Breast epithelium (tissue), 3 donors: ENCODE measurements at regions not wholly inside any gene's neighbourhood (a gene's known extent, or its start where the extent isn't known, plus 50 kb on each side); places are given as distances from the start of the nearest gene placed in this dataset.

ENCODE experiments used
- POLR2A ChIP-seq: fragments of 450-650 bp; IDR thresholded peaks from one replicate; pipeline ENCODE4 v1.6.1; 2016; ENCODE audit warnings: antibody characterized with exemption, mild to moderate bottlenecking, moderate library complexity
- TF ChIP-seq, protein P1 (sequence below), 3 donors: fragments of 450-650 bp; IDR thresholded peaks; one replicate each; pipeline ENCODE4 v1.5.1; 2016 to 2017; ENCODE audit warnings: antibody characterized with exemption in 3 of 3, mild to moderate bottlenecking in 3 of 3, moderate library complexity in 3 of 3

DNA sequence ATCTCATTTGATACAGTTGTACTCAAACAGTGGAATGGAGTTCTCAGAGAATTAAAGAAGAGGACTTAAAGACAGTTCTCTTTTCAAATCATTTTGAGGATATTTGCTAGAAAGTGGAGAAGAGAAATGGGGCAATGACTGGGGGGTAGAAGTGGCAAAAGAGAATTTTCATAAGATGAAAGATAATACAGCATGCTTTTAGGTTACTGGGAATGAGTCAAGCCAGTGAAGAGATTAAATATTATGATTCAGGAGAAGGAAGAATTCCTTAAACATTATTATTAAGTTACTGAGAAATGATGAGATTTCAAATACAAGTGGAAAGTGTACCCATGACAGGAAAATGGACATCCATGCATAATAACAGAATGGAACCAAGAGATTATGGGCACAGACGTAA lies 219.0 kb upstream of the DKK2 start:
- TF ChIP-seq POLR2A, result no peak
- TF ChIP-seq, protein P1, sequence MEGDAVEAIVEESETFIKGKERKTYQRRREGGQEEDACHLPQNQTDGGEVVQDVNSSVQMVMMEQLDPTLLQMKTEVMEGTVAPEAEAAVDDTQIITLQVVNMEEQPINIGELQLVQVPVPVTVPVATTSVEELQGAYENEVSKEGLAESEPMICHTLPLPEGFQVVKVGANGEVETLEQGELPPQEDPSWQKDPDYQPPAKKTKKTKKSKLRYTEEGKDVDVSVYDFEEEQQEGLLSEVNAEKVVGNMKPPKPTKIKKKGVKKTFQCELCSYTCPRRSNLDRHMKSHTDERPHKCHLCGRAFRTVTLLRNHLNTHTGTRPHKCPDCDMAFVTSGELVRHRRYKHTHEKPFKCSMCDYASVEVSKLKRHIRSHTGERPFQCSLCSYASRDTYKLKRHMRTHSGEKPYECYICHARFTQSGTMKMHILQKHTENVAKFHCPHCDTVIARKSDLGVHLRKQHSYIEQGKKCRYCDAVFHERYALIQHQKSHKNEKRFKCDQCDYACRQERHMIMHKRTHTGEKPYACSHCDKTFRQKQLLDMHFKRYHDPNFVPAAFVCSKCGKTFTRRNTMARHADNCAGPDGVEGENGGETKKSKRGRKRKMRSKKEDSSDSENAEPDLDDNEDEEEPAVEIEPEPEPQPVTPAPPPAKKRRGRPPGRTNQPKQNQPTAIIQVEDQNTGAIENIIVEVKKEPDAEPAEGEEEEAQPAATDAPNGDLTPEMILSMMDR (IDR thresholded peaks at IDR 0.05), result no peak
